Thoracic aorta (tissue), 2 donors: ENCODE measurements at regions not wholly inside any gene's neighbourhood (a gene's known extent, or its start where the extent isn't known, plus 50 kb on each side); places are given as distances from the start of the nearest gene placed in this dataset.
"Not testable (repeated sequence)": the region's sequence is repeated elsewhere in the genome, so short reads cannot be mapped to it uniquely, and the experiment has no call there.

Source experiments
- ATAC-seq: fragments of 150-250 bp; one replicate; pipeline ENCODE4 v1.8.0; 2017; ENCODE audit warnings: low read depth; ENCODE audit not compliant: insufficient number of reproducible peaks, low FRiP score
- DNase-seq: peaks from one replicate; pipeline ENCODE4 v3.0.0-alpha.2; 2020; ENCODE audit warnings: low spot score
- H3K27ac ChIP-seq, 2 donors: fragments of 200-600 bp; sonication (generic); 1 replicate in 1 of 2; 2 replicates in 1 of 2; pipeline ENCODE4 v1.5.1; 2016; ENCODE audit warnings: mild to moderate bottlenecking in 2 of 2, moderate library complexity in 2 of 2
- H3K27me3 ChIP-seq: fragments of 200-600 bp; sonication (generic); replicated peaks from 2 replicates; pipeline ENCODE4 v1.6.0; 2016; ENCODE audit warnings: mild to moderate bottlenecking; ENCODE audit not compliant: insufficient read depth
- H3K36me3 ChIP-seq: fragments of 200-600 bp; sonication (generic); one replicate; pipeline ENCODE4 v1.5.1; 2016
- H3K4me1 ChIP-seq, 2 donors: fragments of 200-600 bp; sonication (generic); 1 replicate in 1 of 2; 2 replicates in 1 of 2; pipeline versions ENCODE4 v1.5.1 to v1.6.0; 2016; ENCODE audit warnings: low read depth in 2 of 2, mild to moderate bottlenecking in 1 of 2; ENCODE audit not compliant: control insufficient read depth in 1 of 2
- H3K4me3 ChIP-seq: fragments of 200-600 bp; sonication (generic); 2 replicates; pipeline ENCODE4 v1.5.1; 2016; ENCODE audit warnings: mild to moderate bottlenecking
- H3K9me3 ChIP-seq: fragments of 200-600 bp; sonication (generic); 2 replicates; pipeline ENCODE4 v1.5.1; 2016
- TF ChIP-seq, protein P1 (sequence below): fragments of 200-600 bp; sonication (generic); IDR thresholded peaks from one replicate; pipeline ENCODE4 v1.5.1; 2019; ENCODE audit warnings: antibody characterized with exemption

DNA sequence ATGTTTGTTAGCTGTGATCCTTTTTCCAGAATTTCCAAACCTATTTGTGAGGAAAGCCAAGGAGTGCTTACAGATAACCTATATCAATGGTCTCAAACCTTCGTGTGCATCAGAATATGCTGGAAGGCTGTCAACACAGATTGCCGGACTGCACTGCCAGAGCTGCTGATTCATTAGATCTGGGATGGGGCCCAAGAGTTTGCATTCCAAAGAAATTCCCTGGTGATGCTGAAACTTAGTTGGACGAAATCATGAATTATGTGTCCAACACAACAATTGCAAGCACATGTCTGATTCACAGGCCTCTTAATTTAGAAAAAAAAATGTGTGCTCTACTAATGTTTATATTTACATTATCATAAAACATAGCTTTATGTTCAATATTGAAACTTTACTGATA lies 544.0 kb upstream of the AMOT start:
- peaks cover 0 to 7% of the 10 kb centered on the region in 2 donors for H3K4me1 ChIP-seq
- no peak overlapping the region for H3K4me3 ChIP-seq
- TF ChIP-seq, protein P1, sequence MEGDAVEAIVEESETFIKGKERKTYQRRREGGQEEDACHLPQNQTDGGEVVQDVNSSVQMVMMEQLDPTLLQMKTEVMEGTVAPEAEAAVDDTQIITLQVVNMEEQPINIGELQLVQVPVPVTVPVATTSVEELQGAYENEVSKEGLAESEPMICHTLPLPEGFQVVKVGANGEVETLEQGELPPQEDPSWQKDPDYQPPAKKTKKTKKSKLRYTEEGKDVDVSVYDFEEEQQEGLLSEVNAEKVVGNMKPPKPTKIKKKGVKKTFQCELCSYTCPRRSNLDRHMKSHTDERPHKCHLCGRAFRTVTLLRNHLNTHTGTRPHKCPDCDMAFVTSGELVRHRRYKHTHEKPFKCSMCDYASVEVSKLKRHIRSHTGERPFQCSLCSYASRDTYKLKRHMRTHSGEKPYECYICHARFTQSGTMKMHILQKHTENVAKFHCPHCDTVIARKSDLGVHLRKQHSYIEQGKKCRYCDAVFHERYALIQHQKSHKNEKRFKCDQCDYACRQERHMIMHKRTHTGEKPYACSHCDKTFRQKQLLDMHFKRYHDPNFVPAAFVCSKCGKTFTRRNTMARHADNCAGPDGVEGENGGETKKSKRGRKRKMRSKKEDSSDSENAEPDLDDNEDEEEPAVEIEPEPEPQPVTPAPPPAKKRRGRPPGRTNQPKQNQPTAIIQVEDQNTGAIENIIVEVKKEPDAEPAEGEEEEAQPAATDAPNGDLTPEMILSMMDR = no peak
- H3K36me3 ChIP-seq = no peaks in the 10 kb centered on the region
- no peaks in the 10 kb centered on the region for H3K9me3 ChIP-seq
- ATAC-seq (no peak), DNase-seq (peak; percentile 3)
- no peaks in the 10 kb centered on the region for H3K27me3 ChIP-seq
- no peak overlapping the region for H3K27ac ChIP-seq

DNA sequence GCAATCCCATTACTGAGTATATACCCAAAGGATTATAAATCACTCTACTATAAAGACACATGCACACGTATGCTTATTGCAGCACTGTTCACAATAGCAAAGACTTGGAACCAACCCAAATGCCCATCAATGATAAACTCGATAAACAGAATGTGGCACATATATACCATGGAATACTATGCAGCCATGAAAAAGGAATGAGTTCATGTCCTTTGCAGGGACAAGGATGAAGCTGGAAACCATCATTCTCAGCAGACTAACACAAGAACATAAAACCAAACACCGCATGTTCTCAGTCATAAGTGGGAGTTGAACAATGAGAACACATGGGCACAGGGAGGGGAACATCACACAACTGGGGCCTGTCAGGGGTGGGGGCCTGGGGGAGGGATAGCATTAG lies 532.8 kb upstream of the AMOT start:
- not testable (repeated sequence) for H3K4me1 ChIP-seq, DNase-seq, ATAC-seq, H3K4me3 ChIP-seq, H3K27me3 ChIP-seq, H3K36me3 ChIP-seq, H3K27ac ChIP-seq, H3K9me3 ChIP-seq

DNA sequence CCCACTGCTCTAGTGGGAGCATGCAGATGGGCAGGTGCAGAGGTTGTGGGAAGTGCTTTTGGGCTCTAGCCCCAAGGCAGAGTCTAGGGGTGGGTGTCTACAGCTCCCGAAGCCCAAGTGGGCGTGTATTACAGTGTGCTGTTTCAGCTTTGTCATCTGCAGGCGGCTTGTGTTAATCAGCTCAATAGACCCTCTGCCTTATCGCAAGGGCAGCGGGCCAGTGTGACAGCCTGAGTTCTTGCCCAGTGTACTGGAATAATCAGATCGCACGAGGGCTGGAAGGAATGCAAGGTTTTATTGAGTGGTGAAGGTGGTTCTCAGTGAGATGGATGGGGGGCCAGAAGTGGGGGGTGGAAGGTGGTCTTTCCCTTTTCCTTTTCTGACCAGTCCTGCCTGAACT lies 529.4 kb upstream of the AMOT start:
- no peaks in the 10 kb centered on the region for H3K9me3 ChIP-seq
- no peak for DNase-seq
- no peak overlapping the region for H3K4me3 ChIP-seq
- H3K36me3 ChIP-seq = no peaks in the 10 kb centered on the region
- no peaks in the 10 kb centered on the region for H3K4me1 ChIP-seq
- TF ChIP-seq, protein P1 = no peak
- no peaks in the 10 kb centered on the region for H3K27me3 ChIP-seq
- no peak for ATAC-seq
- no peak overlapping the region for H3K27ac ChIP-seq

DNA sequence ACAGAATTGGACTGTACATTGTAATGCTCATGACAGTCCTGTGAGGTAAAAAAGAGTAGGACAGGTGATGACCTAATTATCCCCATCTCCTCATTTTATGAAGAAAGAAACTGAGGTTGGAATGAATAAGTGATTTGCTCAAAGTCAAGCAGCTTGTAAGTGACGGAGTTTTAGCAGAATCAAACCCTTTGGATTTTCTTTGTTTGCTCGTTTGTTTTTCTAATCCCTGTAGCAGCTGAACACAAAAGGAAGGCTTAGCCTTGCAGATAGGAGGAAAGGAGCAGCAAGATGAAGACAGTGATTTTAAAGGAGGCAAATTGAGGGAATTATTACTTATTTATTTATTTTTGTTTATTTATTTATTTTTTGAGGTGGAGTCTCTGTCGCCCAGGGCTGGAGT lies 528.4 kb upstream of the AMOT start:
- Histone ChIP-seq H3K27ac (no peak overlapping the region), H3K9me3 (no peaks in the 10 kb centered on the region), H3K36me3 (no peaks in the 10 kb centered on the region), H3K4me3 (no peak overlapping the region), H3K27me3 (no peaks in the 10 kb centered on the region), H3K4me1 (no peaks in the 10 kb centered on the region)
- DNase-seq (no peak), ATAC-seq (no peak)
- TF ChIP-seq, protein P1 = no peak

DNA sequence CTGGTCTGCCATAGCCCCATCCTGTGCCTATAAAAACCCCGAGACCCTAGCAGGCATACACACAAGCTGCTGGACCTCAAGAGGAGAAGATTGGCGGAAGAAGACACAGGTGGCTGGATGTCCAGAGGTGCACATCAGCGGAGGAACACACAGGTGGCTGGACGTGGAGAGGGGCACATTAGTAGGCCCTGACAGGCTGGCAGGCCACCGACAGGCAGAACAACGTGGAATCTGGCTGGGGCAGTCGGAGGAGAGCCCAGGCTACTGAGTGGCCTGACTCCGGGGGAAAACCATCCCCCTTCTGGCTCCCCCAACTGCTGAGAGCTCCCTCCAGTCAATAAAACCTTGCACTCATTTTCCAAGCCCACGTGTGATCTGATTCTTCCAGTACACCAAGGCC lies 512.5 kb upstream of the AMOT start:
- Histone ChIP-seq H3K4me3 (no peak overlapping the region), H3K27me3 (no peaks in the 10 kb centered on the region), H3K9me3 (no peaks in the 10 kb centered on the region), H3K27ac (no peak overlapping the region), H3K36me3 (no peaks in the 10 kb centered on the region), H3K4me1 (no peaks in the 10 kb centered on the region)
- no peak for DNase-seq
- TF ChIP-seq, protein P1 = no peak
- ATAC-seq = no peak

DNA sequence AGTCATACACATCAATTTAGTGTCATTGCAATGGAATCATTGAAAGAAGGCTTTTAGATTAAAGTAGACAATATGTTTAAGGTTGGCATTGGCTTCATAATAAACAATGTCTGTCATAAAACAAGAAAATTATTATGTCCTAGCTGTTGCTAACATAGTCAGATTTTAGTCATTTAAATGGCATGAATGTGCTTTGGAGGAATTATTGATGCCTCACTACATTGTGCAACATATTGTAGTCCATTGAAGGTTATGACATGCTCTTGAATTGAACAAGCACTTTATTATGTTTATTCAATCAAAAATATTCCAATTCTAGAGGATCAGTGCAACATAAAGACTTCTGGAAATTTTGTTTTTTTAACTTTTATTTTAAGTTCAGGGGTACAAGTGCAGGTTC lies 489.8 kb upstream of the AMOT start:
- TF ChIP-seq, protein P1 = no peak
- H3K36me3 ChIP-seq = no peaks in the 10 kb centered on the region
- H3K9me3 ChIP-seq = no peaks in the 10 kb centered on the region
- no peak overlapping the region for H3K4me3 ChIP-seq
- DNase-seq (no peak), ATAC-seq (no peak)
- H3K27me3 ChIP-seq = no peaks in the 10 kb centered on the region
- no peak overlapping the region for H3K27ac ChIP-seq
- no peaks in the 10 kb centered on the region for H3K4me1 ChIP-seq
